ENCODE measurements at regions not wholly inside any gene's neighbourhood (a gene's known extent, or its start where the extent isn't known, plus 50 kb on each side); places are given as distances from the start of the nearest gene placed in this dataset.

GRCh38 chr3:157871248-157871647 lies 235.0 kb downstream of the SHOX2 start:
- Histone ChIP-seq H3K9me3 (ENCODE audit: control insufficient read depth, insufficient read depth, low read length) (no peaks in the 10 kb centered on the region), H3K27ac (ENCODE audit: low read depth, low read length) (no peak overlapping the region), H3K4me2 (ENCODE audit: low read length) (no peak overlapping the region), H3K4me3 (ENCODE audit: low read length) (no peak overlapping the region), H3F3A (ENCODE audit: control insufficient read depth, insufficient read depth) (no peaks in the 10 kb centered on the region), H3K36me3 (ENCODE audit: control insufficient read depth, low read length) (no peaks in the 10 kb centered on the region), H3K27me3 (ENCODE audit: control insufficient read depth, low read length) (no peaks in the 10 kb centered on the region), H3K4me1 (ENCODE audit: control insufficient read depth, low read length) (peaks cover 7% of the 10 kb centered on the region), H4K20me1 (ENCODE audit: control insufficient read depth, insufficient read depth, low read depth, low read length) (no peaks in the 10 kb centered on the region), H3K79me2 (ENCODE audit: control insufficient read depth, low read length) (no peaks in the 10 kb centered on the region), H3K9me2 (replicated peaks; ENCODE audit: control insufficient read depth, low read length) (no peaks in the 10 kb centered on the region)
- TF ChIP-seq EZH2phosphoT487 (IDR thresholded peaks at IDR 0.05; ENCODE audit: borderline replicate concordance, low read length) (no peak), CTCF (IDR thresholded peaks at IDR 0.05; ENCODE audit: low read depth, low read length, poor library complexity, severe bottlenecking) (no peak)

GRCh38 chr3:157868946-157869345 lies 237.3 kb downstream of the SHOX2 start:
- no peaks in the 10 kb centered on the region for H3F3A ChIP-seq (ENCODE audit: control insufficient read depth, insufficient read depth)
- H3K4me3 ChIP-seq (ENCODE audit: low read length), result no peak overlapping the region
- no peaks in the 10 kb centered on the region for H3K9me2 ChIP-seq (replicated peaks; ENCODE audit: control insufficient read depth, low read length)
- no peaks in the 10 kb centered on the region for H4K20me1 ChIP-seq (ENCODE audit: control insufficient read depth, insufficient read depth, low read depth, low read length)
- H3K36me3 ChIP-seq (ENCODE audit: control insufficient read depth, low read length), result no peaks in the 10 kb centered on the region
- no peak overlapping the region for H3K27ac ChIP-seq (ENCODE audit: low read depth, low read length)
- no peaks in the 10 kb centered on the region for H3K27me3 ChIP-seq (ENCODE audit: control insufficient read depth, low read length)
- H3K4me1 ChIP-seq (ENCODE audit: control insufficient read depth, low read length), result peaks cover 7% of the 10 kb centered on the region
- no peak overlapping the region for H3K4me2 ChIP-seq (ENCODE audit: low read length)
- TF ChIP-seq CTCF (IDR thresholded peaks at IDR 0.05; ENCODE audit: low read depth, low read length, poor library complexity, severe bottlenecking) (no peak), EZH2phosphoT487 (IDR thresholded peaks at IDR 0.05; ENCODE audit: borderline replicate concordance, low read length) (no peak)
- H3K79me2 ChIP-seq (ENCODE audit: control insufficient read depth, low read length), result no peaks in the 10 kb centered on the region
- no peaks in the 10 kb centered on the region for H3K9me3 ChIP-seq (ENCODE audit: control insufficient read depth, insufficient read depth, low read length)

GRCh38 chr3:157868196-157868595 lies 238.0 kb downstream of the SHOX2 start:
- no peaks in the 10 kb centered on the region for H3K27me3 ChIP-seq (ENCODE audit: control insufficient read depth, low read length)
- H4K20me1 ChIP-seq (ENCODE audit: control insufficient read depth, insufficient read depth, low read depth, low read length), result no peaks in the 10 kb centered on the region
- no peaks in the 10 kb centered on the region for H3K79me2 ChIP-seq (ENCODE audit: control insufficient read depth, low read length)
- peaks cover 7% of the 10 kb centered on the region for H3K4me1 ChIP-seq (ENCODE audit: control insufficient read depth, low read length)
- H3K4me3 ChIP-seq (ENCODE audit: low read length), result no peak overlapping the region
- H3F3A ChIP-seq (ENCODE audit: control insufficient read depth, insufficient read depth), result no peaks in the 10 kb centered on the region
- no peak overlapping the region for H3K27ac ChIP-seq (ENCODE audit: low read depth, low read length)
- no peak overlapping the region for H3K4me2 ChIP-seq (ENCODE audit: low read length)
- H3K36me3 ChIP-seq (ENCODE audit: control insufficient read depth, low read length), result no peaks in the 10 kb centered on the region
- no peak for TF ChIP-seq CTCF (IDR thresholded peaks at IDR 0.05; ENCODE audit: low read depth, low read length, poor library complexity, severe bottlenecking)
- no peaks in the 10 kb centered on the region for H3K9me3 ChIP-seq (ENCODE audit: control insufficient read depth, insufficient read depth, low read length)
- no peaks in the 10 kb centered on the region for H3K9me2 ChIP-seq (replicated peaks; ENCODE audit: control insufficient read depth, low read length)
